GM18519 (cell line): ENCODE measurements at regions not wholly inside any gene's neighbourhood (a gene's known extent, or its start where the extent isn't known, plus 50 kb on each side); places are given as distances from the start of the nearest gene placed in this dataset.
"Not testable (repeated sequence)": the region's sequence is repeated elsewhere in the genome, so short reads cannot be mapped to it uniquely, and the experiment has no call there.

Experiments
- ATAC-seq: cut with Tn5 transposase; IDR thresholded peaks from one replicate; pipeline ENCODE4 v1.9.1; 2021; ENCODE audit warnings: mild to moderate bottlenecking, moderate library complexity; ENCODE audit not compliant: unreplicated experiment, low FRiP score

DNA sequence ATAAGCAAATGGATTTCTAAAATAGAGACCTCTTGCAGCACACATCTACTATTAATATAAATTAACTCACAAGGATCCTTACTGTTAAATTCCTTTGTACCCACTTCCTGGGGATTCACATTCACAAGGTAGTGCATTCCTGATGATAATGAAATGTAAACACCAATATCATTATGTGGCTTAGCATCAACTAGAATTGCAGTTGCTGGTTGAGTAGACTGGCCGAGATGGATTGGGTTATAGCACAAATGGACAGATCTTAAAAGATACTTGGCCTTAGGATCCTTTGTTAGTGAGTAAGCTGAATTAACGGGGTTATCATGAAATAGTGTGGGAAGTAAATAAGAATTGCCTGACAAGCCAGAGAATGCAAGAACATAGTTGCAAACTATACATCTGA is 369.1 kb downstream of the AEBP2 start:
- no peak for ATAC-seq

DNA sequence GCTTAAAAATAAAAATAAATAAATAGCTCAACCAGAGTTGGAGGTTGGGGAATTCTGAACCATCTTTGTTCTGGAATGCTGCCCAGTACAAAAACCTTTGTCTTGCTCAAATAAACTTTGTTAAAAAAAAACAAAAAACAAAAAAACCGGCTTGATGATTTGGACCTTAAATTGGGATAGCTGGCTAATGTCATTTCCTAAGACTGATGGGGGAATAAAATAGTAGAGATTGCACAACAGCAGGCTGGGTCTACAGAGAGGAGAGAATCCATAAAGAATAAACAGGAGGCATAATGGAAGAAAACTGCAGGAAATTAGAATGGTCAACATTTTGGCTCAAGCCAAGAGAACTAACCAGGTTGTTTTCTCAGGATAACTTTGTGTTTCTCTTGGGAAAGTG is 370.9 kb downstream of the AEBP2 start:
- ATAC-seq: no peak

DNA sequence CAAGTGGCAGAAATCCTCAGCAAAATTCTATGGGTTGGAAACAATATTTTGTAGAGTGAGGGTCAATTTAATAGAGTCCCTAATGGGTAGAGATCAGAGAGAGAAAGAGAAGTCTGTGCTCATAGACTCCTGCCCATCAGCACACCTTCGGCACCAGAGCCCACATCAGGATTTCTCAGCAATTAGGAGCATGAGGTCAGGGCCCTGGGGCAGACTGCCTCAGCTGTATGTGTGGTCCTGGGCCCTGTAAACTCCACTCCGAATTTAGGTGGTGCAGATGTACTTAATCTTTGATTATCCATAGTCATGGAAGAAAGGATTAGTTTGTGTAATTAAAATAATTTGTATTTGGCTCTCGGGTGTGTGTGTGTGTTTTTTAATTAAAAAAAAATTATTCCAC is 372.6 kb downstream of the AEBP2 start:
- ATAC-seq: no peak

DNA sequence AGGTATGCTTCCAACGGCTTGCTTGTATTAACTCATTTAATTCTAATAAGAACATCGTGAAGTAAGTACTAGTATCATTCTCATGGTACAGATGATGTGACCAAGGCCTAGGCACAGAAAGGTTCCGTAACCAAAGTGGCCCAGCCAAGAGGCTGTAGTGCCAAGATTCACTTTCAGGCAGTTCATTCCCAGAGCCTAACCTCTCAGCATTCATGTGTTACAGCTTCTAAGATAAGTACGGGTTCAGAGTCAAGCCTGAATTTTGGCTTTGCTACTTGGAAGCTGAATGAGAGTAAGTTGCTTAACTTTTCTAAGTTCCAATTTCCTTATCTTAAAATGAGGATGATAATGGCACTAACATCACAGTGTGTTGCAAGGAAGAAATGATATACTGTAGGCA is 379.9 kb downstream of the AEBP2 start:
- no peak for ATAC-seq

DNA sequence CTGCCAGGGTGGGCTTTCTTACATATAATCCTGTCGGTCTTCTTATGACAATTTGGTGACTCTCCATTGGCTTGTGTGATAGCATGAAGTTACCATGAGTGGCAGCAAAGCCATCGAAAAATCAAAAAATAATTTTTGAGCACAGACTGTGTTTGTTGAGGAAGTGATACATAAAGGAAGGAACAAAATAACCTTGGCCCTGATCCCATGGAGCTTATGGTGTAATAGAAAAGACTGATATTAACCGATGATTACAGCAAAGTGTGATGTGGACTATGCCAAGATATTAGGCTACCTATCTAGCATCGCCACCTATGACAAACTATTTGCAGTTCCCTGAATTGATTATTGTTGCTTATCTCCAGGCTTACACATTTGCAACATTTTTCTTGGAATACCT is 383.2 kb downstream of the AEBP2 start:
- no peak for ATAC-seq

DNA sequence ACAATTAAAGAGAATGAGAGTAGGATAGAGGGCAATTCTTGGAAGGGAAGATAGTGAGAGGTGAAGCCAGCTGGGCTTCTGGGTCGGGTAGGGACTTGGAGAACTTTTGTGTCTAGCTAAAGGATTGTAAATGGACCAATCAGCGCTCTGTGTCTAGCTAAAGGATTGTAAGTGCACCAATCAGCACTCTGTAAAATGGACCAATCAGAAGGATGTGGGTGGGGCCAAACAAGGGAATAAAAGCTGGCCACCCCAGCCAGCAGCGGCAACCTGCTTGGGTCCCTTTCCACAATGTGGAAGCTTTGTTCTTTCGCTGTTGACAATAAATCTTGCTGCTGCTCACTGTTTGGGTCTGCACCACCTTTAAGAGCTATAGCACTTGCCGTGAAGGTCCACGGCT is 384.0 kb downstream of the AEBP2 start:
- not testable (repeated sequence) for ATAC-seq

DNA sequence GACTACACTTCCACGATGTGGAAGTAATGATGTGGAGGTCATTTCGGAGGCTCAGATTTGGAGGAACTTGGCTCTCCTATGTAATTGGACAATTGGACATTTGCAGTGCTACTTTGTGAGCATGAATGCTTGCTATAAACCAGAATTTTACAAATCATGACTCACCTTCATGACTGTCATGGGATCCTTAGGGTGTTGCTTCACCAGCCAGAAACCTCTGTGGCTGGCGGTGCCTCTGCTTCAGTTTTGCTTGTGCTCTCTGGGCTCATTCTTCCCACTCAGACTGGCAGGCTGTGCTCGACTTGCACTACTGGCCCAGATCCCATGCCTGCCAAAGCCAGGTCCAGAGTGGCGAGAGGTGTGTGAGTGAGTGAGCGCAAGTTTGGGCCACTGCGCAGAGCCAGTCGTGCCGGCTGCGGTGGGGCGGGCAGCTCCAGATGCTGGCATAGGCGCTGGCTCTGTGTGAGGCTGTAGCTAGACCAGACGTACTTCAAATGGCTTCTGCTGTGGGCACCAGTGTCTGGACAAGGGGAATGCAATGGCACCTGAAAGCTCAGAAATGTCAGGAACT is 387.8 kb downstream of the AEBP2 start:
- no peak for ATAC-seq

DNA sequence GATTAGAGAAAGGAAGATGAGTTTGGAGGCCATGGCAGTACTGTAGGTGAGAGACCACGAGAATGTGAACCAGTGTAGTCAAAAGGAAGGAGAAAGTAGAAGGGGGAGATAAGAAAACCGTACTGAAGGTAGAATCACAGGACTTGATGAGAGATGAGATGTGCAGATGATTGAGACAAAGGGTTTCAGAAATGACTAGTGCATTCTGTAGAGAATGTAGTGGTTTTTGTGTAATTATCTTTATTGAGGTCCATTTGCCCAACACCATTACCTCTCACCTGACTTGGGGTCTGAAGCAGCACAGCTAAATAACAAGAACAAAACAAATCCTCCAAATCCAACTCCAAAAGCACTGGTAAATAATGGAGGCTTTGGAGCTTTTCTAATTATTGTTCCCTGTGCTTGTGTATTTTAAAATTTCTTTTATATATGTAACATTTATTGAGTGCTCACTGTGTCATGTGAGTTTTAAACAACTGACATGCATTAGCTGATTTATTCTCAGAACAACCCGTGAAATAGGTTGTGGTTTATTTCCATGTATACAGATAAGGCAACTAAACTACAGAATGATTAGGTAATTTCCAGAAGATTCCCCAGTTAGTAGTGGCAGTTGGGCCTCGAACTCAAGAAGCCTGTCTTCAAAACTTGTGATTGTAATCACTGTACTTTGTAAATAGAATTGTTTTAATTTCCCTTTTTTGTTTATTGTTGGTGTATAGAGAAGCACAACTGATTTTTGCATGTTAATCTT is 390.0 kb downstream of the AEBP2 start:
- ATAC-seq: no peak

DNA sequence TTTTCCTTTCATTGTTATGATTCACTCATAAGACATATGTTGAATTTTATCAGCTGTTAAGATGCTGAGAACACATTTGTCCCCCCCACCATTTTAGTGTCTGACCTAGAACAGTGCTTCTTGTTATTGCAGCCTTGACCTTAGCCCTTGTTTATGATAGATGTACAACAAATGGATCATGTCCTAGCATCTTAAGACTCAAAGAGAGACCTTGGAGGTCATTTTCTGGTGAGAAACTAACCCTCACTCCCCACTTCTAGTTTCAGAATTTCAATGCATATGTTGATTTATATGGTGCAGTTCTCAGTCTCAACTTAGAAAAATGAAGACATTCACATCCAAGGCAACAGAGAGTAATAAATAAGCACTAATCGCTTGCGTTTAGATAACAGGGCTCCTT is 391.2 kb downstream of the AEBP2 start:
- no peak for ATAC-seq

DNA sequence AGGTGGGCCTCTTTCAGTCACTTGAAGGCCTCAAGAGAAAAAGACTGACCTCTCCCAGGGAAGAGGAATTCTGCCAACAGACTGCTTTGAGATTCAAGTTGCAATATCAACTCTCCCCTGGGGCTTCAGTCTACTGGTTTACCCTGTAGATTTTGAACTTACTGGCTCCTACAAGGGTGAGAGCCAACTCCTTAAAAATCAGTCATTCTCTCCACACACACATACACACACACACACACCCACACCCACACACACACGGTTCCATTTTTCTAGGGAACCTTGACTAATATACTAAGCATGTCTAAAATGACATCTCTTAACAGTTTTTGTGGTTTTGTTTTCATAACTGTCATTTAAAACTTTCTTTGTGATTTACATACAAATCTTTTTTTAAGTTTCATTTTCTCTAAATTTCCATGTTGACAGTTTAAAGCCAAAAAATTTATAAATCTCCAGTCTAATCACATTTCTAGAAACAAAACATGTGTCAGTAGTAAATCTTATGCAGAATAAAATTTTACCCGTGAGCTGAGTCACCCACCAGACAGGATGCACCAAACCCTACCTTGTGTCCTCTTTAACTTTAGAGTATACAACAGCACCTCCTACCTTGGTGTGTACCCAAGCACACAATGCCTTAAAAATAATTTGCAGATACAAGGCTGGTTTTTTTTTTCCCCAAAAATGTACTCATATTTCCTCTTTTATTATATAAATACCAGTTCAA is 394.6 kb downstream of the AEBP2 start:
- ATAC-seq: no peak

DNA sequence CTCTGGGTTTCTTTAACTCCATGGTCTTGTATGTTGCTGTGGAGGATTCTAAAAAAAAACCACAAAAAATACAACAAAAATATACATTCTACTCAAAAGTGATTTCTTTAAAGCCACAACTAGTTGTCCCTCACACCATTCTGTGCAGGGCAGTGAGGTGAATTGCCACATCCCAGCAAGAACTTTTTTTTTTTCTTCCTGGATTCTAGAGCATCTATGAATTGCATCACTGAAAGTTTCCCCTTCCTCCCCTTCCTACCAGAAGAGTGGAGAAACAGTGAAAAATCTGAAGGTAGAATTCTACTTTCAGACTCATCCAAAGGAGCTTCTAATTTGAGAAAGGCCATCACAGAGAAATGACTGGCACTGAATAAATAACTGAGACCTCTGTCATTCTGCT is 395.3 kb downstream of the AEBP2 start:
- no peak for ATAC-seq

DNA sequence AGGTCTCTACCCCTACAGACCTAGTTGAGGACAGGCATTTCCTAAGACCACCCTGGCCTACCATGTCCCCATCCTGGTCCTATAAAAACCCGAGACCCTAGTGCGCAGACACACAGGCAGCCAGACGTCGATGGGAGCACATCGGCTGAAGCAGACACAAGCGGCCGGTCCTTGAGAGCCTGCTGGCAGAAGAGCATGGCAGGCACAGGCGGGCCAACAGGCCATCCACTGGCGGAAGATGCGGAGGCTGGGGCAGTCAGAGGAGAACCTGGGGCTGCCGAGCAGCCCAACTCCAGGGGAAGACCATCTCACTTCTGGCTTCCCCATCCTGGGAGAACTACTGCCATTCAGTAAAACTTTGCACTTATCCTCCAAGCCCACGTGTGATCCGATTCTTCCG is 396.8 kb downstream of the AEBP2 start:
- ATAC-seq: no peak

DNA sequence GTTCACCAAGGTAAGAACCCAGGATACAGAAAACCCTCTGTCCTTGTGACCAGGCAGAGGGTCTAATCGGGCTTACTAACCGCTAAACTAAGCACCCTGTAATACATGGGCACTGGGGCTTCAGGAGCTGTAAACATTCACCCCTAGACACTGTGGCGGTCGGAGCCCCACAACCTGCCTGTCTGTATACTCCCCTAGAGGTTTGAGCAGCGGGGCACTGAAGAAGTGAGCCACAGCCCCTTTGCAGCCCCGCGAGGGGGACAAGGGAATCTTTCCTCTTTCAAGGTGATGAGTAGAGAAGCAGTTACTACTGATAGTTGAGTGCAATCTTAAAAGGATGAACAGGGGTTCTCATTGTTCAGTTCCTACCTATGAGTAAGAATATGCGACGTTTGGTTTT is 397.2 kb downstream of the AEBP2 start:
- ATAC-seq: no peak

DNA sequence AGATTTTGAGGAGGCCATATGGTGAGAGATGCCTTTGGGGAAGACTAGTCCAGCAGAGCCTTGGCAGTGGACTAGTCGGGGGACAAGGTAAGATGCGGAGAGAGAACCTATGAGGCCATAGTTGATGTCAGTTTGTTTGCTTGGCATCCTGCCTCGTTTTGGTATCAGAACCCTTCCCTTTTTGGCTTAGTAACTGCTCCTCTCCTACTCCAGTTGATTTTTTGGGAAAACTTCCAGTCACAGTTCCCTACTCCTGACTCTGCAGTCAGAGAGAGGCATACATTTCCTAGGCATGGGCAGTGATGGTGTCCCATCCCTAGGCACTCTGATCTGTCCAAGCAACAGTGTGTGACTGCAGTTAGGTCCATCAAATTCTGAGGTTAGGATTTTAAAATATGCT is 398.3 kb downstream of the AEBP2 start:
- ATAC-seq: no peak

DNA sequence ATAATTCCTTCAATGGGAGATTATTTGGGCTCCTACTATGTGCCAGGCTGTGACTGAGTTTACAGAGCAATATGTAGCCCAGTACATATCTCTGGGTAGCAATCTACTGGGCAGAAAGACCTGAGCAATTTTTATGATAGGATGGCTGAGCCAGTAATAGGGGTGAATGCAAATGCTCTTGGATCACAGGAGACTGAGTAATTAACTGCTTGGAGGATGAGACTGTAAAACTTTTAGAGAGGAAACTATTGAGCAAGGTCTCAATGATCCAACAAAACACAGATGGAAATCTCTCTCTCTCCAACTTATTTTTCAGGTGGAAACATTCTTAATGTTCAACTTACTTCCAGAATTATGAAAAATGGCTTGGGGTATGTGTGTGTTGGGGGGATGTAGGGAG is 402.2 kb downstream of the AEBP2 start:
- no peak for ATAC-seq

DNA sequence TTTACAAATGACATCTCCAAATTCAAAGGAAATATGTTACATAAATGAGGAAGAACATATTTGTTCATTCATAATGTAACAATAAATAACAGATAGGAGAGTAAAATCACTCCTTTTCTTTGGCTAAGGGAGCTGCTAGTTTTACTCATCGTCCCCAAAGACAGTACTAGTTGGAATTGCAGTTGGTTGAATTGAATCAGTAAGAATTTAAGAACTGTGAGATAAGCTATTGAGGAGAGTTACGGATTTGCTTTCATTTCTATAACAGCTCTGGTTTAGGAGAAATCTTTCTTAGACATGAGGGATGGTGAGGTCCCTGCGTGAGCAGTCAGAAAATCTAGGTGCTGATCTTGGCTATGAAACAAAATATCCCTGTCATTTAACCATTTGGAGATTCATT is 402.8 kb downstream of the AEBP2 start:
- ATAC-seq: no peak

DNA sequence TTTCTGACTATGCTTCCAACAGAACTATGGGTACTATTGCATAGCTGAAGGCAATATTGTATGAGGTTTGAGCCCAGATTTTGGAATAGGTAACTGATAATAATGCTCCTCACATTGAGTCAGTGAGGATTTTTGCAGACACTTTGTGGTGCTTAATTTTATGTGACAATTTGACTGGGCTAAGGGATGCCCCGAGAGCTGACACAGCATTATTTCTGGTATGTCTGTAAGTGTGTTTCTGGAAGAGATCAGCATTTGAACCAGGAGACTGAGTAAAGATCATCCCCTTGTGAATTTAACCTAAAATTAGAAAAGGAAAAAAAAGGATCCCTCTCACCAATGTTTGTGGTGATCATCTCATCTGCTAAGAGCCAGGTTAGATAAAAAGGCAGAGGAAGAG is 404.9 kb downstream of the AEBP2 start:
- no peak for ATAC-seq

DNA sequence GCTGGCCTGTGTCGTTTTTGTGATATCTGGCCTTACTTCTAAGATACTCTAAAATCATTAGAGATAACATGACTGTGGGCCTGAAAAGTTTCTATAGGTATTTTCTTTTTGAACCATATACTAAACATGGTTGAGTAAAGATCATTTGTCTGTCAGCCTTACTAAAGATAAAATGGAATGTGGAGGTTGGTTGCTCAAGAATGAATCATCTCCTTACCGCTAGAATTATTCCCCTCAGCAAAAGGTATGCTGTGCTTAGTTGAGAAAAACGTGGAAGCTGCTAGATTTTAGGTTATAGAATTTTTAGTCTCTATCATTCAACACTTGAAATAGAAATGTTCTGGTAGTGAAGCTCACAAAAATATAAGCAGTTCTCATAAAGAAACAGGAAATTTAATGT is 407.3 kb downstream of the AEBP2 start:
- ATAC-seq: no peak

DNA sequence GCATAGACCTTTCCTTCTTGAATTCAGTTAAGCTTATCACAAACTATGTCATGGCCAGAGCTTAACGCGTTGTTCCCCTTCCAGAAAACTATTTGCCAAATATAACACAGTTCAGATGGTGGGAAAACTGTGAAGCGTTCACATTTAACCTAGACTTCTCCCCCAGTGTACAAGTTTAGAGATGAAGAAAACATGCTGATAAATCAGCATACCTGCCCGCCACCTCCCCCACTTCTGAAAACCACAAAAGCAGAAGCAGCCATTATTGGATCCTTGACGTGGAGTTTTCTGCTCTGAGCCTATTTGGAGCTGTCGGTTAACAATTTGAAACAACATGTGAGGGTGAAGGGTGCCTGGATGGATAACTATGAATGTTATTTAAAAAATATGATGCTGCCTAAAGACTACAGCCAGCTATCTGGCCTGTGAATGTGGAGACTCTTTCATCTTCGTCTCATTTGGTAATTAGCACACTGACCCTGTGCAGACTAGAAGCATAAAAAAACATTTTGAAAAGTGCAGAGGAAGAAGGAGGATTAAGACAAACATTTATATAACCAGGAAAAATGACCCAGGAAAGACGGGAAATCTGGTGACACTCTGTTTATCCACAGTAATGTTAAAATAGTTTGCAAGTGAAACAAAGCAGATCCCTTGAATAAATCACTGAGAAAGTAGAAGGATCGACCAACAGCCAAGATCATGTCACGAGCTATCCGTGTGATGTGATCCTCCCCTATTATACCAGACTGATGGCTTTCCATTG is 408.2 kb downstream of the AEBP2 start:
- no peak for ATAC-seq

DNA sequence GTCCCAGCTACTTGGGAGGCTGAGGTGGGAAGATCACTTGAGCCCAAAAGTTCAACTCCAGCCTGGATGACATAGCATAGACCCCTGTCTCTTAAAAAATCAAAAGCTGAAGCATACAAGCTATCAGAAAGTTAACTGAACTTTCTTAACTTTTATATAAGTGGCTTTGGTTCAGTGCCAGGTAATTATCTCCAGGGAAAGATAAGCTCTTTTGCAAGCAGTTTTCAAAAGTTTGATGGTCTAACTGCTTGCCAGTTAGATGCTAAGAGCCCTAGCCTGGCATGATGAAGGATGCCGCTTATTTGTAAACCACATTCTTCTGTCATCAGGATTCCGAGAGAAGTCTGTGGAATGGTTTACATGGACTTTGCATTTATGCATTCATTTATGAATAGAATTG is 409.1 kb downstream of the AEBP2 start:
- no peak for ATAC-seq

DNA sequence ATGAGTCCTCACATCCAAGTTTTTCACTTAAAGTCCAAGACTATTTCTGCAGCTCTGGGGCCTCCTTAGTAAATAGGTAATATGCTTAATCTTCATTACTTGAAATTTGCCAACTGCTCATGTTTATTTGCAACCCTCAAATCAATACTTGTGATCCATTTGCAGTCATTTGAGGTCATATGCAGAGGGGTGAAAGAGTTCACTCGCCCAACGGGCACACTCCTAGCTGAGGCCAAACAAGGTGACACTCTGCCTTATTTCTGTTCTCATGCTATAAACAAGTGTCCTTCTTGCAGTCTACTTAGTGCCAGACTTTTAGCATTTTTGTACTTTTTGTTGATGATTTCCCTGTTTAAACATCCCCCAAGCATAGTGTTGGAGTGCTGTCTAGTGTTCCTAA is 409.9 kb downstream of the AEBP2 start:
- ATAC-seq: no peak
